HG03442 (cell line): ENCODE measurements at regions not wholly inside any gene's neighbourhood (a gene's known extent, or its start where the extent isn't known, plus 50 kb on each side); places are given as distances from the start of the nearest gene placed in this dataset.

Source experiments
- ATAC-seq: cut with Tn5 transposase; IDR thresholded peaks from one replicate; pipeline ENCODE4 v1.9.1; 2021; ENCODE audit warnings: mild to moderate bottlenecking, moderate library complexity; ENCODE audit not compliant: unreplicated experiment

DNA sequence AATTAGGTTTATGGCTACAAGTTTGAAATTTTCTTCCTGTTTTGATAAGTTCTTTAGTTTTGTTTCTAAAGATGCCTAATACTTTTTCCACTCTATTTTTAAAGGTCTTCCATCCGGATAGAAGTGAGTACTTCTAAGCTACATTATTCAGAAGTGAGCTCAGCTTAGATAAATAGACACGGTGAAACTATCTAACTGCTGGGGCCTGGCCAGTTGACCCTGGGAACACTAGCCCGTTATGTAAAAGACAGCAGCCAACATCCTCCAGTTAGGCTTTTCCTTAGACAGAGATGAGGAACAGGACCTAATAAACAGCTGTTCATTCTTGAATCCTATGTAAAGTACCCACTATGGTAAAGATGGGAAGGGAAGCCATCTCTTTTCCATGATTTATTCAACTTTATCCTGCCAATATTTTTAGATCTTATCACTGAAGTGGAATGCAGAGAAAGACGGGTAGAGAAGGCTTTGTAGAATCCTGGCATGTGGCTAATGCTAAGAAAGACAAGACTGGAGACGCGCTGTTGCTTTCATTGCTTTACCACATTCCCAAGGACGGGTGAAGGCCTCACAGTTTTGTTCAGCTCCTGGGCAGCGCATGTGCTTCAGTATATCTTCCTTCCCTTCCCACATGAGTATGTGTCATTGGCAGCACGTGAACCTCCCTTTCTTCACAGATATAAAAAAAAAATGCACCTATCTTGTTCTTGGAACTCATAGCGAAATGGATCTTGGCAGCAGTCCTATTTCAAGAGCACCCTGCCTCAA lies 340.0 kb upstream of the MEOX2 start:
- no peak for ATAC-seq

DNA sequence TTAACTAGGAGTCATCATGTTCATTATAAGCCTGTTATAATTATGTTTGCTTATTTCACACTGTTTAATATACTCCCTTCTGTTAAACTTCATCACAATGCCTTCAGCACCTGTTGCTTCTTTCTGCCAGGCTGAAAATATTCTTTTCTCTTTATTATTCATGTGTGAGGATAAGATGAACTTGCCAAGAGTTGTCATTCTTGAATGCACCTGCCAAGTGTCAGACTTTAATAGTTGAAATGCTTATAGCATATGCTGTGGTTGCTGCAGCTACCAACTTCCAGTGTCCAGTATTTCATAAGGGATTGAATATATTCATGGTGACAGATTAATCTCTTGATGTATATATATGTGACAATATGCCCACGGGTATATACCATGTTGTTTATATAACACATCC lies 339.2 kb upstream of the MEOX2 start:
- ATAC-seq: no peak

DNA sequence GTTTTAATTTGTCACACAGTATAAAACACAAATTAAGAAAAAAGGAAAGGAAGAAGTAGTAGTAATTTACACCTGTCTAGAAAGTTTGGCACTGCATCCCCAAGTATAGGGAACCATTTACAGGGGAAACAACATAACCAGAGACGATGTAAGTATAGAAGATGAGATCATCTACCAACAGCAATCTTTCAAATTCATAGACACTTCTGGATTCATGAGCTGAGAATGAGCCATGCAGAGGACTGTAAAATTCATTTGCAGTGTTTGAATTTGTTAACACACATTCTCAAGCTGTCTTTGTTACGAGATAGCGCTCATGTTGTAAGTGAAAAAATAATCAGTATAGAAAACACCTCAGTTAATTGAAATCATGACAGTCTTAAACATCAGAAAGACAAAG lies 337.0 kb upstream of the MEOX2 start:
- no peak for ATAC-seq

DNA sequence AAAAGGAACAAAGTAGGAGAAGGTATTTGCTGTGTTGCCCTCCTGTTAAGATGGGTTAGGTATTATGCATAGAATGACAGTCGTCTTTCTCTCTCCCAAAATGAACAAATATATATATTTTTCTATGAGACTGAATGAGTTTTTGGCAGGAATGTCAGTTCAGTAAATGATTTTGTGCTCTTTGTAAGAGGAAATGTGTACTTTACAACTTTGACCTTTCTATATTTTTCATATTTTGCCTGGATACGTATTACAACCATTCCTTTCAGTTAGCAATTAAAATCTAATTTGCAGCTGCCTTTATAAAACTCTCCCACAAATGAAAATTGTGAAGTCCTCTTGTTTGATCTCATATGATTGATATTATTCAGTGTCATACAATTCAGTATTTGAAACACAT lies 336.6 kb upstream of the MEOX2 start:
- no peak for ATAC-seq

DNA sequence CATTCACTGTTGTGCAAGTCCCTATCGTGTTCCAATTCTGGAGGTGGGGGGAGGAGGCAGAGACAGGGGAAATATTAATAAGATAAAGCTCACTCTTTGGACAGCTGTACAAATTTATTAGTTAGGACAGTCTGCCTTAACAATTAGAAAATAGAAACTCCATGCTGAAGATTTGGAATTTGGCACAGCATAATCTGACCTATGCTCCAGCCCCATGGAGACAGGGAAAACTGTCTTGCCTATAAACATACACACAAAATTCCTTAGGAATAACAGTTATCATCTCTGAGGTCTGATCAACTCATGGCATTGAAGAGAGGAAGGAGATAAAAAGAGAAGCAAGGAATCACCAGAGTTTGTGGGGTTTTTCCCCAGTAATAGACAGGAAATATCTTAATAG lies 335.4 kb upstream of the MEOX2 start:
- no peak for ATAC-seq

DNA sequence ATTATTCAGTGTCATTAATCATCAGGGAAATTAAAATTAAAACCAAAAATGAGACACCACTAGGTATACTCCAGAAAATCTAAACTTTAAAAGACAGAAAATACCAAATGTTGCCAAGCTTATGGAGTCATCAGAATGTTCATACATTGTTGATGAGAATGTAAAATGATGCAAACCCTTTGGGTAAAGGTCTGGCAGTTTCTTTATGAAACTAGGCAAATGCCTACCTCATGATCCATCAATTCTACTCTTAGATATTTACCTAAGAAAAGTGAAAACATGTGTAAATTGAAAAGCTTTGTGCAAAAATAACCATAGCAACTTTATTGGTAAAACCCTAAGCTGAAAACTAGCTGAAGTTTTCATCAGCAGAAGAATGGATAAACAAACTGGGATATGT lies 329.5 kb upstream of the MEOX2 start:
- ATAC-seq: no peak

DNA sequence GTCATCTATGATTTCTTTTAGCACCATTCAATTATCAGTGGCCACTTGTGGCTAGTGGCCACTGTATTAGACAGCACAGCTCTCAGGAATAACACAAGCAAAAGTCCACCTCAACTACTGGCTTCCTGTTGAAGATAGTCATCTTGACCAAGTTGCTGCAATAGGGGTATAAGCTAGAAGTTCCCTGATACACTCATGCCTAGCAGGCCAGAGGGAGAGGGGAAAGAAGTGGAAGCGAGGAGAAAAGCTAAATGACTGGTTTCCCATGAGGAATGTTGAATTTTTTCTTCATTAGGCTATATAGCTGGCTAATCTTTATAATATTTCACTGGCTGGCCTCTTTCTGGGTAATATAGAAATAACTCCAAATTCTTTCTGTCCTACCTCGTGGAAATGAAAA lies 327.5 kb upstream of the MEOX2 start:
- no peak for ATAC-seq

DNA sequence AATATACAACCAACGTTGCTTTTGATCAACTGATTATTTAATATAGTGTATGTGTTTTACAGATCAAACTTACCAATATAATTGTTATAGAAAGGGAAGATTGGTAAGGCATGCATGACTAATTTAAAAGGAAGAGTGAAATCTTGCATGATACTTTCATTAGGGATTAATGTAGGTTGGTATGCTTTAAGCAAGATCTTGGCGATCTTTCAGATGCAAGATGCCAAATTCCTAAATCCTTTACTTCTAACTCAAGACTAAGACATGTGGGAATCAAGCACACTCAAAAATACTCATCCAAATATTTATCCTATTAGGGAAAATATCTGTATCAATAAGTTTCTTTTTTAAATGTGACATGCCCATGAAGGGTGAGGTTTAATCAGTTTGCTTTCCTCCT lies 321.4 kb upstream of the MEOX2 start:
- ATAC-seq: no peak

DNA sequence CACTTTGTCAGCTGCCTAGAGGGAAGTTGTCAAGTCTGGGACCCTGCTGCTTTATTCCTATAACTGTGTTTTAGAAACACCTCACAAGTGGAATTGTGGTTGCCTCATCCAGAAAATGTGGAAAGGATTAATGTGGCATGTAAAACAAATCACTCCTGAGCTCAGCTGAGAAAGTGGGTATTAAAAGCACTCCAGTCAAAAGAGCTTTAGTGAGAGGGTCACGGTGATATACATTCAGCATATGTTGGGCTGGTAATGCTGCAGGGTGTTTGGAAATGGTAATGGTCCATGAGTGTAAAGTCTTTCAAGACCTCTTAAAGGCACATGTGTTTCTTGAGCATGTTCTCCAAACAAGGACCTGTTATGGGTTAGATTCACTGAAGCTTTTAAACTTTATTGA lies 318.2 kb upstream of the MEOX2 start:
- ATAC-seq: no peak

DNA sequence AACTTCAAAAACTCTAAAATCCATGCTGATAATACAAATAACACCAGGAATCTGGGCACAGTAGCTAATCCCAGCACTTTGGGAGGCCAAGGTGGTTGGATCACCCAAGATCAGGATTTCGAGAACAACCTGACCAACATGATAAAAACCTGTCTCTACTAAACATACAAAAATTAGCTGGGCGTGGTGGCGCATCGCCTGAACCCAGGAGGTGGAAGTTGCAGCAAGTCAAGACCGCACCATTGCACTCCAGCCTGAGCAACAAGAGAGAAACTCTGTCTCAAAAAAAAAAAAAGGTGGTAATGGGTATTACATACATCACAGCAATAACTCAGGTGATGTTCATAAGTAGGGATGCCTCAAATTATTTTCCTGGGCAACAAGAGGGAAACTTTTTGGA lies 315.0 kb upstream of the MEOX2 start:
- no peak for ATAC-seq

DNA sequence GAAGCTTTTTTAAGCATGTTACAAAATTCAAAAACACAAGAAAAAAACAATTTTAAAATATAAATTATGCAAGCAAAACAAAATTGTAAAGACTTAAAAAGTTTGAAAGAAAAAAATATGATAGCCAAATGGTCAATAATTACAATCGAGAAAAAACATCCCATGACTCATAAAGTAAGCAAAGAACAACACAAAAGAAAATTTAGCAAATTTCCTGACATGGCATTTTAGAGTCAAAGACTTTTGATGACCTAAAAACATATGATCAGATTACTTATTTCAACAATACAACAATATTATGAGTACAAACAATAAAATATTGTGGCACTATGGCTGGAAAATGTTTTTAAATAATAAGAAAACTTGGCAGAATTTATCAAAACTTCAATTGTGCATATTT lies 312.1 kb upstream of the MEOX2 start:
- no peak for ATAC-seq

DNA sequence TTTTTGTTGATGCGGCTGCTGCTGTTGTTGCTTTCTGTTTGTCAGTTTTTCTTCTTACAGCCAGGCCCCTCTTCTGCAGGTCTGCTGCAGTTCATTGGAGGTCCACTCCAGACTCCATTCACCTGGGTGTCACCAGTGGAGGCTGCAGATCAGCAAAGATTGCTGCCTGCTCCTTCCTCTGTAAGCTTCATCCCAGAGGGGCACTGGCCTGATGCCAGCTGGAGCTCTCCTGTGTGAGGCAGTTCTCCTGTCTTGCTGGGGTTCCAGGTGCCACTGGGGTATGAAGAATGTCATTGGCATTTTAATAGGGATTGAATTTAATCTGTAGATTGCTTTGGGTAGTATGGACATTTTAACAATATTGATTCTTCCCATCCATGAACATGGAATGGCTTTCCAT lies 308.5 kb upstream of the MEOX2 start:
- no peak for ATAC-seq

DNA sequence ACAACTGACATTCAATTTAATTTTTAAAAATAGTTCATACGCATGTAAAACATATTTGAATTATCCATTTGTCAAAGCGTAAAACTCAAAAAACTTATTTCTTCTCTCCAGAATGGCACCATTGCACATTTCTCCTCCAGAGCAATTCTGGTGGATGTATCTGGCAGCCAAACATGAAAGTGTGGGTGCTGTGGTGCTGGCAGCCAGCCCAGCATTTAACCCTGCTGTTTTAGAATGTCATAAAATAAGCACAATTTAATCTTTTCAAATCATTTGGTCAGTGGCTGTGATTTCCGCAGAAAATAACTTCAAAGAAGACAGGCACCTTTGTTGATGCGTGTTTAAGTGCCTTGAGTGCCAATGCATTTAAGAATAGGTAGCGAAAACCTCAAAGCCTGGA lies 302.7 kb upstream of the MEOX2 start:
- no peak for ATAC-seq

DNA sequence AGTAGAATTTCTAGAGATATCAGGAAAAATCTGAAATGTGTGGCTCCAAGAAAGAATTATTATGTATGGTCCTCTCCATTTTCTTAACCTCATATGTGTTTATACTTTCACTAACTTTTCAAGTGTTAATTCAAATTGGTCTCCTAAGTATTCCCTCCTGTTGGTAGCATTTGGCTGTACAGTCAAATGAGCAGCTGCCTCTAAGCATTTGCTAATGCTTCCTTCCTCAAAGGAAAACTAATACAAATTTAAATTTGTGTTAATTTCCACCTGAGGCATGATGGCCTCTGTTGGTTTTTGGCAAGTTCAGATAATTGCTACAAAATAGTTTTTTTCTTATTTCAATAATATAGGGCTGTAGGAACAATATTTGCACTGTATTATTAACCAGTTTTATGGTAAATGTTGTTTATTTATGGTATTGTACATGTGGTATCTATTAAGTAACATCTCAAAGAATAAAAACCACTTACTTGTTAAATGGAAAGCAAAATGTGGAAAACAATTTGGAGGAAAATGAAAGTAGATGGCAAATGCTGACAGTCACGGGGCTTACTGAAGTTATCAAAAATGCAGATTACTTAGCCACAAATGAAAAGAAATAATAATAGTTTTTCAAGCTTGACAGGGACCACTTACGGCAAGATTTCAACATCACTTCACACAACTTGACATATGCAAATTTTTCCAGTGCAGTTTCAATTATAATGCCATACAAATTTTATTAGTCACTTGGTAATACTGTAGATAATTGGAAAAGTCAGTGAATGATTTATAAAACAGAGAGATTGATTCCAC lies 299.3 kb upstream of the MEOX2 start:
- ATAC-seq: no peak

DNA sequence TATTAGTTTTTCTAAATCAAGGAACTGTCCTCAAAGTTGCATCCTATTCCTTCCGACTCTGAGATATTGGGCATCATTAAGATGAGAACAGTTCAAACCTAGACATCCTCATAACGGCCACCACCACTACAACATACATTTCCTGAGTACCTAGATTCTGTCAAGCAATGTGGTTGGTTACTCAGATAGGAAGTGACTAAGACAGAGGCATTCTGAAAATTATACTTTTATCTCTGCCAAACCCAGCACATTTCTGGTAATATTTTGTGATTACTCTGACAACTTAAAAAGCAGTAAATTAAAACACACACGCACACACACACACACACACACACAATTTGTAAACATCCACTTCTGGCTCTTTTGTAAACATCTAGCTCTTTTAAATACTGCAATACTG lies 291.2 kb upstream of the MEOX2 start:
- ATAC-seq: no peak

DNA sequence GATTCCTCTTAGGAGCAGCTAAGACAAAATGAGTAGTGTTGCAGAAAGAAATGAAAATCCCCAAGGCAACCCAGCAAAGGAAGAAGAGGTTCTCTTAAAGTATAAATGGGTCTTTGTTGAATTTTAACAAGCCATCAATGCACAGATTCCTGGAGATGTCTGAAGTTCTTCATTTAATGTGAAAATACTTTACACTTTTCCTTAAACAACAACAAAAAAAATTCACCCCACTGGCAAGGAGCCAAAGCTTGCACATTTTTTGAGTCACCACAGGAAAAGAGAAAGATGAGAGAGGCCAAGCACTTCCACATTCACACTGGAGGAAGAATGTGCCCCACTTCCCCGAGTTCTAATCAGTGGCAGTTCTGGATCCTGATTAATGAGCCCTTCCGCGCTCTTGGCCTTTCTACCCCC lies 286.4 kb upstream of the MEOX2 start:
- no peak for ATAC-seq

DNA sequence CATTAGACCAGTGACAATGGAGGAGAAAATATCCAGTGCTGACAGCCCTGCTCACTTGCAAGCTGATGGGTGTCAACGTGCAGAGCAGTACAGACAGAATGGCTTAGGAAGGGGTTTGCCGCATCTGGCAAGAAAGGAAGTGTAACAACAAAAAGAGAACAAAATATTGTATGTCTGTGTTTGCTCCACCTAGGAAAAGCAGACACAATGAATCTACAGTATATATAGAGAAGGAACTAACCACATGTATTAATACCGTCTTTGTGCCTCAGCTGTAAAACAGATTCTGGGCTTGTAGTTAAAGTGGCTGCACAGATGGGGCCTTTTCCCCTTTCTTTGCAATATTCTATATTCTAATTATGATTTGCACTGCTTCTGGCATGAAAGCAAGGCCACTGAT lies 281.1 kb upstream of the MEOX2 start:
- ATAC-seq: no peak

DNA sequence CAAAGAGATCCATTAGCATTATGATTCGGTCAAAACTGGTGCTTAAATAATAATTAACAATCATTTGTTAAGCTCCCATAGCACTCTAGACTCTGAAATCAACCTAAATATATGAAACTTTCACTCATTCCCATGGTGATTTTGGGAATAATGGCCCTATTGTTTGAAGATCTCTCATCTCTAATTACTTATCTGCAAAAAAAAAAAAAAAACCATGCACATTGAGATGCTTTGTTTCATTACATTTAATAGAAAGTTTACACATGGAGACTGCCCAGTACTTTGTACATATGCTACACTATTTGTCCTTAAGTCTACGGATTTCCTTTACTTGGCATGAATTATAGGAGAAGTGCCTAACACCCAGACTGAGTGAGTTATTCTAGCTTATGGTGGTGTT lies 280.6 kb upstream of the MEOX2 start:
- ATAC-seq: no peak

DNA sequence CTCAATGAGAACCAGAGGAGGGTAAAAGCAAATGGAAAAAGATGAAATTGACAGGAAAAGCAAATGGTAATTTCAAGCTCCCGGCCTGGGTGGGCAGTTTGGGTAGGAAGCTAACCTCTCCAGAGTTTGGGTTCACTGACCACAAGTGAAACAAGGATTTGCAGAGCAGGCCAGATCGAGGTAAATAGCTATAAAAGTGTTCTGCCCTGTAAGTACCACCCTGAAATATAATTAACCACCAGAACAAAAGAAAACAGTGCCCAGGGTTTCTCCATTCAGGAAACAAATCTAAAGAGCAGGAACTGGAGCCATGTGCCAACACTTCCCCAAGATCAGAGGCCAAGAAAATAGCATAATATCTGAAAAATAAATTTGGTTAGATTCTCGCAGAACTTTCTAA lies 276.7 kb upstream of the MEOX2 start:
- ATAC-seq: no peak

DNA sequence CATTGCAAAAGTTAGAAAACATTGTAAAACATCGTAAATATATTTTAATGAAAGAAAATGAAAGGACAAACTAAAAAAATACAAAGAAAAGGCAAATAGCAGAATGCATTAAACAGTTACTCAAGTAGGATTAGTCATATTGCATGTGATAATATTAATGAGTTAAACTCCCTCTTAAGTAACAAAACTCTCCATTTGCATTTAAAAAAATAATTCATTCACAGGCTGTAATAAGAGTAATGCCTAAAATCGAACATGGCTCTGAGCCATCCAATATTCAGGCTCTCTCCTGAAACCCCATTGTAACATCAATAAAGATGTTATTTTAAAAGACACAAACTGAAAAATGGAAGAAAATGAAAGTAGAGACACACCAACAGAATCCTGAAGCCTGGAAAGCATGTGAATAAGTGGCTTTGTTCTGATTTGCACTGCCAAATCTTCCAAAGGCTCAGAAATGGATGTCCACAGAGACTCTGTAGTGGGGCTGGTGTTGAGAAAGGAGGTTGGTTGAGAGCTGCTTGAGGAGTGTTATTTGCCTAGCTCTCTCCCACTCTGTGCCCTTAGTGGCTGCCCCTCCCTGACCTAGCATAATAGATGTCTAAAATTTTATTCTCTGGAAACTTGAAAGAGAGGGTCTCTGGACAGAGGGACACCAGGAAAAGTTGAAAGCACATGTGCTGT lies 268.3 kb upstream of the MEOX2 start:
- ATAC-seq: no peak

DNA sequence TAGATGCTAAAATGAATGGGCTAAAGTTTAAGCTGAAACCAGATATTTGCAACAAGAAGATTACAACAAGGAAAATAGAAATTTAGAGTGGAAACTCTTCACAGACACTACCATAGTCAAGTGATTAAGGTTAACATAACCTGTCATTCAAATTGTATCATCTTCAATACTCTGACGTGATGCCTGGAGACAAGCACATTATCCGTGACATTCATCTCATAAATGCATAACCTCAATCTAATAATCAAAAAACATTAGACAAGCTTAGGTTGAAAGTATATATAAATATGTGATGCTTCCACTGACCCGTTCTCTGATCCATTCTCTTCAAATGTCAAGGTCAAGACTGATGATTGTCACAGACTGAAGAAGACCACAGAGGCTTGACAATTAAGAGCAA lies 263.8 kb upstream of the MEOX2 start:
- ATAC-seq: no peak

DNA sequence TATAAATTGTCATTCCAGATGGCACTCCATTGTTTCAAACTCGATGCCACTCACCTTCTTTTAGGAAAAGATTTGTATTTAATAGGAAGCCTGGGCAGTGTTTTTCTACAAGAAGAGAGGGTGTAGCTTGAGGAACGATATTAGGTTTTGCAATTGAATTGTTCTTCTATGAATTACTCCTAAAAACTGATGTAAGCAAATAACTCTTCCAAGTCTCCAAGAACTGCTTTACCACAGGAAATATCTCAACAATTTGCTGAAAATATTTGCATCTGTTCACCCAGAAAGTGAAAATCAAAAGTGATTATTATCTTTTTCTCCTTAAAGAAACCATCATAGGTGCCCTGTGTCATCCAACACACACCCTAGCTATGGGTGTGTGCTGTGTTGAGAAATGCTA lies 261.3 kb upstream of the MEOX2 start:
- ATAC-seq: no peak
